ENCODE measurements at regions not wholly inside any gene's neighbourhood (a gene's known extent, or its start where the extent isn't known, plus 50 kb on each side); places are given as distances from the start of the nearest gene placed in this dataset.

DNA sequence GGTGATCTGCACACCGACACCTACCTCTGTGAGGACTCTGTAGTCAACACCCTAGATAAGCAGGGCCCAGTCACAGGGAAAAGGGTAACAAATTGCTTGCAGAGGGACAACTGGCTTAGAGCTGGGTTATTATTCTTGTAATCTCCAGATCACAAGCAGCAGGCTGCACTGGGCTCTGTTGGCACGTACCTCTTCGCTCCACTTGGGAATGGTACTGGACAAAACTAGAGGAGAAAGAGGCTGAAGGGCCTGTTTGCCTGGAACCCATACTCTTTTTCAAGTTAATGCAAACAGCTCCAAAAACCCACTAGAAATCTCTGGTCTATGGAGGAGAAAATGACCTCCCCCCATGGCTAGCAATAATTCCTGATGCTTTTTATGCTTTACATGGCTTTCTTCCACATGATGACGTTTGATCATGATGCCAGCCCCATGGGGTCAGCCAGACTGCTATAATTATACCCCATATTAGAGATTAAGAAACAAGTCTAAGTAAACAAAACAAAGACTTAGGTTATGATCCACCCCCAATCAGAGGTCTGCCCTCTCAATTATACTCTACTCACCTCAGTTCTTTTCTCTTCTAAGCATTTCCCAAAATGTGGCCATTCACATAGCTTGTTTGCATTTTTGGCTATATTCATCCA lies 190.0 kb downstream of the UNC5CL start:
- no peaks in the 10 kb centered on the region for H3K9me3 ChIP-seq (replicated peaks; ENCODE audit: insufficient read depth, low read length)
- H3K36me3 ChIP-seq (replicated peaks; ENCODE audit: insufficient read depth, low read length), result no peaks in the 10 kb centered on the region
- no peak overlapping the region for H3K27ac ChIP-seq (ENCODE audit: low read length)
- no peak for DNase-seq
- no peaks in the 10 kb centered on the region for H3K27me3 ChIP-seq (replicated peaks; ENCODE audit: insufficient read depth, low read length)
- H3F3A ChIP-seq (ENCODE audit: insufficient read depth, low read length), result no peaks in the 10 kb centered on the region
- H3K4me2 ChIP-seq (ENCODE audit: low read depth, low read length), result no peak overlapping the region
- no peaks in the 10 kb centered on the region for H4K20me1 ChIP-seq (ENCODE audit: insufficient read depth, low read length)
- H3K9ac ChIP-seq (ENCODE audit: low read length), result no peak overlapping the region
- H3K4me3 ChIP-seq (ENCODE audit: low read length), result no peak overlapping the region
- no peaks in the 10 kb centered on the region for H3K4me1 ChIP-seq (ENCODE audit: low read length)
- H2AFZ ChIP-seq (ENCODE audit: low read length), result no peak overlapping the region
- no peaks in the 10 kb centered on the region for H3K9me2 ChIP-seq (replicated peaks; ENCODE audit: insufficient read depth, low read length)
- no peaks in the 10 kb centered on the region for H3K79me2 ChIP-seq (ENCODE audit: low read length)
- TF ChIP-seq, protein P1, sequence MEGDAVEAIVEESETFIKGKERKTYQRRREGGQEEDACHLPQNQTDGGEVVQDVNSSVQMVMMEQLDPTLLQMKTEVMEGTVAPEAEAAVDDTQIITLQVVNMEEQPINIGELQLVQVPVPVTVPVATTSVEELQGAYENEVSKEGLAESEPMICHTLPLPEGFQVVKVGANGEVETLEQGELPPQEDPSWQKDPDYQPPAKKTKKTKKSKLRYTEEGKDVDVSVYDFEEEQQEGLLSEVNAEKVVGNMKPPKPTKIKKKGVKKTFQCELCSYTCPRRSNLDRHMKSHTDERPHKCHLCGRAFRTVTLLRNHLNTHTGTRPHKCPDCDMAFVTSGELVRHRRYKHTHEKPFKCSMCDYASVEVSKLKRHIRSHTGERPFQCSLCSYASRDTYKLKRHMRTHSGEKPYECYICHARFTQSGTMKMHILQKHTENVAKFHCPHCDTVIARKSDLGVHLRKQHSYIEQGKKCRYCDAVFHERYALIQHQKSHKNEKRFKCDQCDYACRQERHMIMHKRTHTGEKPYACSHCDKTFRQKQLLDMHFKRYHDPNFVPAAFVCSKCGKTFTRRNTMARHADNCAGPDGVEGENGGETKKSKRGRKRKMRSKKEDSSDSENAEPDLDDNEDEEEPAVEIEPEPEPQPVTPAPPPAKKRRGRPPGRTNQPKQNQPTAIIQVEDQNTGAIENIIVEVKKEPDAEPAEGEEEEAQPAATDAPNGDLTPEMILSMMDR (IDR thresholded peaks at IDR 0.05; ENCODE audit: low read length), result no peak
- TF ChIP-seq EZH2phosphoT487 (IDR thresholded peaks at IDR 0.05; ENCODE audit: low read length) (no peak), EZH2 (optimal IDR thresholded peaks at IDR 0.05; ENCODE audit: low read depth, low read length) (no peak)

DNA sequence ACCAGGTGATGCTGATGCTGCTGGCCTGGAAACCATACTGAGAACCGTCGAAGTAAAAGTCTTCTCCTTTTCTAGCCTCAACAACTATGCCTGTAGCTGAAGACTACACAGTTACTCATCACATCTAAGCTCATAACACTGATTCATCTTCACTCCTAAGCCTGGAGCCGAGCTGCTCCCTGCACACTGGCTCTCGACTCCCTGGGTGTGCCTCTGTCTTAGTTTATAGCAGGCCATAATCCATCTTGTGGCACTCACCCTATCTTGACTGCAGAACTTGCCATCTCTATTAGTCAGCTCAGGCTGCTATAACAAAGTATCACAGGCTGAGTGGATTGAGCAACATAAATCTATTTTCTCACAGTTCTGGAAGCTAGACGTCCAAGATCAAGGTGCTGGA lies 191.0 kb downstream of the UNC5CL start:
- no peak overlapping the region for H3K27ac ChIP-seq (ENCODE audit: low read length)
- H2AFZ ChIP-seq (ENCODE audit: low read length), result no peak overlapping the region
- no peak for DNase-seq
- H3K4me2 ChIP-seq (ENCODE audit: low read depth, low read length), result no peak overlapping the region
- no peak overlapping the region for H3K4me3 ChIP-seq (ENCODE audit: low read length)
- no peaks in the 10 kb centered on the region for H3K36me3 ChIP-seq (replicated peaks; ENCODE audit: insufficient read depth, low read length)
- H3K9me3 ChIP-seq (replicated peaks; ENCODE audit: insufficient read depth, low read length), result no peaks in the 10 kb centered on the region
- H3K4me1 ChIP-seq (ENCODE audit: low read length), result no peaks in the 10 kb centered on the region
- no peak overlapping the region for H3K9ac ChIP-seq (ENCODE audit: low read length)
- no peaks in the 10 kb centered on the region for H3K9me2 ChIP-seq (replicated peaks; ENCODE audit: insufficient read depth, low read length)
- TF ChIP-seq, protein P1 (IDR thresholded peaks at IDR 0.05; ENCODE audit: low read length), result no peak
- TF ChIP-seq EZH2phosphoT487 (IDR thresholded peaks at IDR 0.05; ENCODE audit: low read length), result no peak
- H3K27me3 ChIP-seq (replicated peaks; ENCODE audit: insufficient read depth, low read length), result no peaks in the 10 kb centered on the region
- H3K79me2 ChIP-seq (ENCODE audit: low read length), result no peaks in the 10 kb centered on the region
- H4K20me1 ChIP-seq (ENCODE audit: insufficient read depth, low read length), result no peaks in the 10 kb centered on the region
- H3F3A ChIP-seq (ENCODE audit: insufficient read depth, low read length), result no peaks in the 10 kb centered on the region

DNA sequence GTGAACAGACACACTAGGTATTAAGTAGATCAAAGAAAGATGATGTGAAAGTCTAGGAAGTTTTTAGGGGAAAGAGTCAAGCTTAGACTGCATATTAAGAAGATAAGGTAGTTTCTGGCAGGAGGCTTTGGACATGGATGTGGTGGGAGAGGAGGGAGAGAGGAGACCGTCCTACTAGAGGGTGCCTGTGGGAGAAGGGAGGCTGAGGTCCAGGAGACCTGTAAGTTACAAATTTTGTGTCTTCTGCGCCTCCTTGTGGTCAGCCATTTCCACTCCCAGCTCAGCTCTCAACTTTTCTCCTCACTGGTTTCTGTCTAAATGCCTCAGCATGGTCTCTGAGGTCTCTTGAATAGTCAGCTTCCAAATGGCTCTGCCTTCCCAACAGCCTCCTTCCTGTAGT lies 193.5 kb downstream of the UNC5CL start:
- no peak overlapping the region for H3K4me2 ChIP-seq (ENCODE audit: low read depth, low read length)
- no peaks in the 10 kb centered on the region for H3K79me2 ChIP-seq (ENCODE audit: low read length)
- DNase-seq, result peak; percentile 36
- no peak overlapping the region for H3K9ac ChIP-seq (ENCODE audit: low read length)
- H3K27me3 ChIP-seq (replicated peaks; ENCODE audit: insufficient read depth, low read length), result no peaks in the 10 kb centered on the region
- no peaks in the 10 kb centered on the region for H3K9me2 ChIP-seq (replicated peaks; ENCODE audit: insufficient read depth, low read length)
- no peaks in the 10 kb centered on the region for H3K4me1 ChIP-seq (ENCODE audit: low read length)
- H2AFZ ChIP-seq (ENCODE audit: low read length), result no peak overlapping the region
- no peaks in the 10 kb centered on the region for H3K9me3 ChIP-seq (replicated peaks; ENCODE audit: insufficient read depth, low read length)
- no peaks in the 10 kb centered on the region for H3F3A ChIP-seq (ENCODE audit: insufficient read depth, low read length)
- no peaks in the 10 kb centered on the region for H4K20me1 ChIP-seq (ENCODE audit: insufficient read depth, low read length)
- no peaks in the 10 kb centered on the region for H3K36me3 ChIP-seq (replicated peaks; ENCODE audit: insufficient read depth, low read length)
- no peak overlapping the region for H3K4me3 ChIP-seq (ENCODE audit: low read length)
- no peak for TF ChIP-seq EZH2 (optimal IDR thresholded peaks at IDR 0.05; ENCODE audit: low read depth, low read length)
- TF ChIP-seq, protein P1 (IDR thresholded peaks at IDR 0.05; ENCODE audit: low read length), result peak; percentile 49
- no peak overlapping the region for H3K27ac ChIP-seq (ENCODE audit: low read length)

All from MM.1S (cell line).